ENCODE measurements at regions not wholly inside any gene's neighbourhood (a gene's known extent, or its start where the extent isn't known, plus 50 kb on each side); places are given as distances from the start of the nearest gene placed in this dataset.

- no peaks in the 10 kb centered on the region for H3K4me1 ChIP-seq
- no peaks in the 10 kb centered on the region for H3K27me3 ChIP-seq
- DNase-seq, result no peak
- H3K4me3 ChIP-seq (ENCODE audit: low read depth, low read length), result no peak overlapping the region
- TF ChIP-seq CTCF (IDR thresholded peaks at IDR 0.05; ENCODE audit: low read depth, low read length), result no peak
- H3K9me3 ChIP-seq, result no peaks in the 10 kb centered on the region
- no peaks in the 10 kb centered on the region for H3K36me3 ChIP-seq
Measured at GRCh38 chr2:176413786-176414185, 144.5 kb downstream of the MTX2 start.

GRCh38 chr2:176414641-176415040 lies 145.4 kb downstream of the MTX2 start:
- no peaks in the 10 kb centered on the region for H3K4me1 ChIP-seq
- no peak for DNase-seq
- H3K9me3 ChIP-seq, result no peaks in the 10 kb centered on the region
- H3K36me3 ChIP-seq, result no peaks in the 10 kb centered on the region
- no peak overlapping the region for H3K4me3 ChIP-seq (ENCODE audit: low read depth, low read length)
- H3K27me3 ChIP-seq, result no peaks in the 10 kb centered on the region
- no peak for TF ChIP-seq CTCF (IDR thresholded peaks at IDR 0.05; ENCODE audit: low read depth, low read length)

GRCh38 chr2:176415174-176415895 lies 146.1 kb downstream of the MTX2 start:
- DNase-seq, result no peak
- TF ChIP-seq CTCF (IDR thresholded peaks at IDR 0.05; ENCODE audit: low read depth, low read length), result no peak
- no peaks in the 10 kb centered on the region for H3K27me3 ChIP-seq
- H3K9me3 ChIP-seq, result no peaks in the 10 kb centered on the region
- no peak overlapping the region for H3K4me3 ChIP-seq (ENCODE audit: low read depth, low read length)
- H3K36me3 ChIP-seq, result no peaks in the 10 kb centered on the region
- no peaks in the 10 kb centered on the region for H3K4me1 ChIP-seq

- Histone ChIP-seq H3K4me3 (ENCODE audit: low read depth, low read length) (no peak overlapping the region), H3K36me3 (no peaks in the 10 kb centered on the region), H3K4me1 (no peaks in the 10 kb centered on the region), H3K27me3 (no peaks in the 10 kb centered on the region), H3K9me3 (no peaks in the 10 kb centered on the region)
- DNase-seq, result no peak
- TF ChIP-seq CTCF (IDR thresholded peaks at IDR 0.05; ENCODE audit: low read depth, low read length), result no peak
Measured at GRCh38 chr2:176415937-176416499, 146.8 kb downstream of the MTX2 start.

GRCh38 chr2:176418768-176419167 lies 149.5 kb downstream of the MTX2 start:
- no peaks in the 10 kb centered on the region for H3K36me3 ChIP-seq
- no peaks in the 10 kb centered on the region for H3K27me3 ChIP-seq
- DNase-seq, result no peak
- no peaks in the 10 kb centered on the region for H3K4me1 ChIP-seq
- no peak for TF ChIP-seq CTCF (IDR thresholded peaks at IDR 0.05; ENCODE audit: low read depth, low read length)
- H3K9me3 ChIP-seq, result no peaks in the 10 kb centered on the region
- no peak overlapping the region for H3K4me3 ChIP-seq (ENCODE audit: low read depth, low read length)

- DNase-seq, result no peak
- no peaks in the 10 kb centered on the region for H3K9me3 ChIP-seq
- TF ChIP-seq CTCF (IDR thresholded peaks at IDR 0.05; ENCODE audit: low read depth, low read length), result no peak
- H3K4me3 ChIP-seq (ENCODE audit: low read depth, low read length), result no peak overlapping the region
- H3K36me3 ChIP-seq, result no peaks in the 10 kb centered on the region
- no peaks in the 10 kb centered on the region for H3K4me1 ChIP-seq
- no peaks in the 10 kb centered on the region for H3K27me3 ChIP-seq
Measured at GRCh38 chr2:176419591-176420071, 150.4 kb downstream of the MTX2 start.
